ENCODE measurements at regions not wholly inside any gene's neighbourhood (a gene's known extent, or its start where the extent isn't known, plus 50 kb on each side); places are given as distances from the start of the nearest gene placed in this dataset.
"Not testable (repeated sequence)": the region's sequence is repeated elsewhere in the genome, so short reads cannot be mapped to it uniquely, and the experiment has no call there.

DNA sequence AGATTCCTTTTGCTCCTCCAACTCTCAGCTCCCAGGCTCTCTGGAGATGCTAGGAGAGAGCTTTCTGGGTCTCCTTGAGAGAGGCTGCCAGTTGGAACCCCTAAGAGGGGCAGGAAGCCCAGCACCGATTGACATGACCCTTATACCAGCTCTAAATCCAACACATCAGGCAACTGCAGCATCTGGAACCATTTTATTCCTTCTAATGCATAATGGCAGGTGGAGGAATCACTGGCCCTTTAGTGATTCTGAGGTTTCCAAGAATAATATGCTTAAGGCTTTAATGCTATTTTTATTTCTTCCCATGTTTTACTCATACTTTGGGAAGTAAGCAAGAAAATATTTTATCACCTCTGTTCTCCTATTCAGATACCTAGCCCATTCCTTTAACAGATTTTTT is 60.3 kb upstream of the TEX264 start:
- Mint-ChIP-seq H3K4me3 (no peak overlapping the region), H3K4me1 (ENCODE audit: low read depth) (peaks cover 13% of the 10 kb centered on the region), H3K27me3 (ENCODE audit: insufficient read depth) (peaks cover 1% of the 10 kb centered on the region; the same call in 1 of the 2 replicates), H3K9me3 (no peaks in the 10 kb centered on the region), H3K36me3 (ENCODE audit: low read depth) (no peaks in the 10 kb centered on the region), H3K27ac (no peak overlapping the region)
- TF ChIP-seq, protein P1, sequence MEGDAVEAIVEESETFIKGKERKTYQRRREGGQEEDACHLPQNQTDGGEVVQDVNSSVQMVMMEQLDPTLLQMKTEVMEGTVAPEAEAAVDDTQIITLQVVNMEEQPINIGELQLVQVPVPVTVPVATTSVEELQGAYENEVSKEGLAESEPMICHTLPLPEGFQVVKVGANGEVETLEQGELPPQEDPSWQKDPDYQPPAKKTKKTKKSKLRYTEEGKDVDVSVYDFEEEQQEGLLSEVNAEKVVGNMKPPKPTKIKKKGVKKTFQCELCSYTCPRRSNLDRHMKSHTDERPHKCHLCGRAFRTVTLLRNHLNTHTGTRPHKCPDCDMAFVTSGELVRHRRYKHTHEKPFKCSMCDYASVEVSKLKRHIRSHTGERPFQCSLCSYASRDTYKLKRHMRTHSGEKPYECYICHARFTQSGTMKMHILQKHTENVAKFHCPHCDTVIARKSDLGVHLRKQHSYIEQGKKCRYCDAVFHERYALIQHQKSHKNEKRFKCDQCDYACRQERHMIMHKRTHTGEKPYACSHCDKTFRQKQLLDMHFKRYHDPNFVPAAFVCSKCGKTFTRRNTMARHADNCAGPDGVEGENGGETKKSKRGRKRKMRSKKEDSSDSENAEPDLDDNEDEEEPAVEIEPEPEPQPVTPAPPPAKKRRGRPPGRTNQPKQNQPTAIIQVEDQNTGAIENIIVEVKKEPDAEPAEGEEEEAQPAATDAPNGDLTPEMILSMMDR (IDR thresholded peaks at IDR 0.05) = no peak
- DNase-seq = no peak

DNA sequence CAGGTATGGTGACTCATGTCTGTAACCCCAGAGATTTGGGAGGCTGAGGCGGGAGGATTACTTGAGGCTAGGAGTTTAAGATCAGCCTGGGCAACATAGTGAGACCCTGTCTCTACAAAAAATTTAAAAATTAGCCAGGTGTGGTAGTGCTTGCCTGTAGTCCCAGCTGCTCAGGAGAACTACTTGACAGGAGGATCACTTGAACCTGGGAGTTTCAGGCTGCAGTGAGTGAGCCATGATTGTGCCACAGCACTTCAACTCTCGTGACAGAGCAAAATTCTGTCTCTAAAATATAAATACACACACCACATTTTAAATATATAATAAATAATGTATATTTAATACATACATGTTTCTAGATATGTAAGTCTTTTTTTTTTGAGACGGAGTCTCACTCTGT is 53.5 kb upstream of the TEX264 start:
- no peak overlapping the region for H3K27ac Mint-ChIP-seq
- TF ChIP-seq, protein P1 (IDR thresholded peaks at IDR 0.05) = no peak
- peaks cover 53% of the 10 kb centered on the region for H3K4me1 Mint-ChIP-seq (ENCODE audit: low read depth)
- no peak for DNase-seq
- no peaks in the 10 kb centered on the region for H3K9me3 Mint-ChIP-seq
- peaks cover 3% of the 10 kb centered on the region; the same call in 1 of the 2 replicates for H3K27me3 Mint-ChIP-seq (ENCODE audit: insufficient read depth)
- H3K4me3 Mint-ChIP-seq = no peak overlapping the region
- H3K36me3 Mint-ChIP-seq (ENCODE audit: low read depth) = no peaks in the 10 kb centered on the region

DNA sequence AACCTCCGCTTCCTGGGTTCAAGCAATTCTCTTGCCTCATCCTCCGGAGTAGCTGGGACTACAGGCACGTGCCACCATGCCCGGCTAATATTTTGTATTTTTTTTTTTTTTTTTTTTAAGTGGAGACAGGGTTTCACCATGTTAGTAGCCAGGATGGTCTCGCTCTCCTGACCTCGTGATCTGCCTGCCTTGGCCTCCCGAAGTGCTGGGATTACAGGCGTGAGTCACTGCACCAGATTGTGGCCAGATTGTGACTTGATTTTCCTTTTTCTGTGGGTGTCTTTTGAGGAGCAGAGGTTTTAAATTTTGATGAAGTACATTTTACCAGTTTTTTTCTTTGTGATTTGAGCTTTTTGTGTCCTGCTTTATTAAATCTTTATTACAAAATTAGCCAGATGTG is 53.0 kb upstream of the TEX264 start:
- H3K4me1 Mint-ChIP-seq (ENCODE audit: low read depth) = peaks cover 57% of the 10 kb centered on the region
- not testable (repeated sequence) for H3K27me3 Mint-ChIP-seq (ENCODE audit: insufficient read depth); H3K36me3 Mint-ChIP-seq (ENCODE audit: low read depth); DNase-seq; H3K27ac Mint-ChIP-seq; H3K9me3 Mint-ChIP-seq; H3K4me3 Mint-ChIP-seq

DNA sequence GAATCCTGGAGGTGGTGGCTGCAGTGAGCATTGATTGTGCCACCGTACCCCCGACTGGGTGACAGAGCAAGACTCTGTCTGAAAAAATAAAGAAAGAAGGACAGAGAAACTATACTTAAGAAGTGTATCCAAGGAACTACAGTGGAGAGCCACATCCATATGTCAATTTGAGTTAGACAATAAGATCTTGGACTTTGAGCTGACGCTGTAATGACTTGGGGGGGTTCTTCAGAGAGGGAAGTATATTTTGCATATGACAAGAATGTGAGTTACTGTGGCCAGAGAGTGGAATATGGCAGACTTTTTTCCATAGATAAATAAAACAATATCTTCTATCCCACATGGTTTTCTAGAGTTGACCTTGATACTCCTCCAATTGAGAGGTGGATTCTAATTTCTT is 52.6 kb upstream of the TEX264 start:
- Mint-ChIP-seq H3K27ac (no peak overlapping the region), H3K4me1 (ENCODE audit: low read depth) (peaks cover 60% of the 10 kb centered on the region), H3K9me3 (no peaks in the 10 kb centered on the region), H3K27me3 (ENCODE audit: insufficient read depth) (peaks cover 3% of the 10 kb centered on the region), H3K4me3 (no peak overlapping the region), H3K36me3 (ENCODE audit: low read depth) (no peaks in the 10 kb centered on the region)
- no peak for DNase-seq
- TF ChIP-seq, protein P1 (IDR thresholded peaks at IDR 0.05) = no peak

DNA sequence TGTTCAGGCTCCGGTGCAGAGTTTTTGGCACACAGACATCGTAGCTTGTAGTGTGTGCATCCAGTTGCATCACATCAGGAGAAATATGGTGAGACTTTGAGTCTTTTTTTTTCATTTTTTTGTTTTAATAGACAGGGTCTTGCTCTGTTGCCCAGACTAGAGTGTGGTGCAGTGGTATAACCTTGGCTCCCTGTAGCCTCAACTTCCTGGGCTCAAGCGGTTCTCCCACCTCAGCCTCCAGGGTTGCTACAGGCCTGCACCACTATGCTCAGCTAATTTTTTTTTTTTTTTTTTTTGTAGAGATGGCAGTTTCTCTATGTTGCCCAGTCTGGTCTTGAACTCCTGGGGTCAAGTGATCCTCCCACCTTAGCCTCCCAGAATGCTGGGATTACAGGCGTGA is 51.1 kb upstream of the TEX264 start:
- no peaks in the 10 kb centered on the region for H3K9me3 Mint-ChIP-seq
- H3K4me3 Mint-ChIP-seq = no peak overlapping the region
- H3K27ac Mint-ChIP-seq = no peak overlapping the region
- H3K4me1 Mint-ChIP-seq (ENCODE audit: low read depth) = peaks cover 60% of the 10 kb centered on the region
- H3K27me3 Mint-ChIP-seq (ENCODE audit: insufficient read depth) = peaks cover 3% of the 10 kb centered on the region
- no peaks in the 10 kb centered on the region for H3K36me3 Mint-ChIP-seq (ENCODE audit: low read depth)
- TF ChIP-seq, protein P1 (IDR thresholded peaks at IDR 0.05) = no peak
- DNase-seq = no peak

DNA sequence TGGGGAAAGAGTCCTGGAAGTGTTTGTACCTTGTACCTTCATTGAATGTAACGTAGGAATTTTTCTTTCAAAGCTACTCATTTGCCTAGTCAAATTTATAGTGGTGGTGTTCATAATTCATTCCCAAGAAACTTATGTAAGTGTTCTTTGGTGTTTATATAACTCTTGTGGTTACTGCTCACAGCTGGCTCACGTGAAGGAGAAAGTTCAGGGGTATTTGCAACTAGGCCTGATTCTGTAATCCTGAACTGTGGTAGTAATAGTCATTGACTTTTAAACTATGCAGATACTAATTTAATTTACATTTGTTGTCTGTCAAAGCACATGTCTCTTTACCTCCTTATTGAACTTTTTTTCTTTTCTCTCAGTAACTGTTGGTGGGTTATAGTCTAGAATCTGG is 50.5 kb upstream of the TEX264 start:
- H3K27ac Mint-ChIP-seq = peak overlapping the region; percentile 69
- peaks cover 1% of the 10 kb centered on the region for H3K27me3 Mint-ChIP-seq (ENCODE audit: insufficient read depth)
- H3K4me1 Mint-ChIP-seq (ENCODE audit: low read depth) = peaks cover 60% of the 10 kb centered on the region
- H3K4me3 Mint-ChIP-seq = no peak overlapping the region; the same call in 1 of the 2 replicates
- TF ChIP-seq, protein P1 (IDR thresholded peaks at IDR 0.05) = no peak
- H3K36me3 Mint-ChIP-seq (ENCODE audit: low read depth) = no peaks in the 10 kb centered on the region
- no peaks in the 10 kb centered on the region for H3K9me3 Mint-ChIP-seq
- no peak for DNase-seq

All from HFFc6 (cell line).